BJ (cell line): ENCODE measurements at regions not wholly inside any gene's neighbourhood (a gene's known extent, or its start where the extent isn't known, plus 50 kb on each side); places are given as distances from the start of the nearest gene placed in this dataset.

ENCODE experiments used
- CTCF ChIA-PET: fragments of 350-600 bp; formaldehyde crosslinking; extraction: SDS; loops from one replicate; lab custom pipeline; 2021; ENCODE audit warnings: antibody characterized with exemption, inconsistent platforms; lab: Yijun Ruan, JAX
- POLR2A ChIA-PET: fragments of 300-600 bp; sonication (Branson Sonifier 250); formaldehyde crosslinking; extraction: SDS; loops from one replicate; lab custom pipeline; 2021; ENCODE audit warnings: antibody characterized with exemption; lab: Charles Lee
- DNase-seq: peaks from one replicate; pipeline ENCODE4 v3.0.0-alpha.2; 2011; ENCODE audit warnings: low read depth
- H3K27me3 ChIP-seq: 2 replicates; pipeline ENCODE4 v1.6.0; 2011; ENCODE audit warnings: low read length; ENCODE audit not compliant: control insufficient read depth, insufficient read depth
- H3K36me3 ChIP-seq: 2 replicates; pipeline ENCODE4 v1.5.1; 2011; ENCODE audit warnings: low read length; ENCODE audit not compliant: control insufficient read depth, insufficient read depth
- H3K4me3 ChIP-seq: 2 replicates; pipeline ENCODE4 v1.5.1; 2011; ENCODE audit warnings: low read depth, mild to moderate bottlenecking, control low read depth, low read length
- TF ChIP-seq, protein P1 (sequence below): IDR thresholded peaks from 2 replicates; pipeline ENCODE4 v1.5.1; 2011; ENCODE audit warnings: low read depth, mild to moderate bottlenecking, control low read depth, inconsistent platforms, low read length, moderate library complexity; ENCODE audit not compliant: insufficient read depth

DNA sequence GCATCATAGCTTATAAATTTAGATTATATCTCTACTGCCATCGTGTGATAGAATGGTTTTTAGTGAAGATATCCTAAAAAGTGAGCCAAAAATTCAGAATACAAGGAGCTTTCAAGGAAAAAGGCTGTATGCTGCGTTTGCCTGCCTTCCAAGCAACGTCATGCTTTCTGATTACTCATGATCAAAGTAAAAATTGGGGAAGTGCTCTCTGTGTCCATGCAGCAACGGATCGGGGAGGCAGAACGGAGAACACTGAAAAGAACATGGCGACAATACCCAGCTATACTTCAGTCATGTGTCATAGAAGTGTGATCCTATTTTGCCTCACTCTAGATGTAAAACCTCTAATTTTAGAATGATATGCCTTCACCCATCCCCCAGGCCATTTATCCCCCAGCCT is 185.7 kb downstream of the SUCLG1 start:
- H3K36me3 ChIP-seq: no peaks in the 10 kb centered on the region
- H3K4me3 ChIP-seq: no peak overlapping the region
- no peaks in the 10 kb centered on the region for H3K27me3 ChIP-seq
- no peak for DNase-seq
- POLR2A ChIA-PET: no interaction called here
- CTCF ChIA-PET: no interaction called here
- TF ChIP-seq, protein P1, sequence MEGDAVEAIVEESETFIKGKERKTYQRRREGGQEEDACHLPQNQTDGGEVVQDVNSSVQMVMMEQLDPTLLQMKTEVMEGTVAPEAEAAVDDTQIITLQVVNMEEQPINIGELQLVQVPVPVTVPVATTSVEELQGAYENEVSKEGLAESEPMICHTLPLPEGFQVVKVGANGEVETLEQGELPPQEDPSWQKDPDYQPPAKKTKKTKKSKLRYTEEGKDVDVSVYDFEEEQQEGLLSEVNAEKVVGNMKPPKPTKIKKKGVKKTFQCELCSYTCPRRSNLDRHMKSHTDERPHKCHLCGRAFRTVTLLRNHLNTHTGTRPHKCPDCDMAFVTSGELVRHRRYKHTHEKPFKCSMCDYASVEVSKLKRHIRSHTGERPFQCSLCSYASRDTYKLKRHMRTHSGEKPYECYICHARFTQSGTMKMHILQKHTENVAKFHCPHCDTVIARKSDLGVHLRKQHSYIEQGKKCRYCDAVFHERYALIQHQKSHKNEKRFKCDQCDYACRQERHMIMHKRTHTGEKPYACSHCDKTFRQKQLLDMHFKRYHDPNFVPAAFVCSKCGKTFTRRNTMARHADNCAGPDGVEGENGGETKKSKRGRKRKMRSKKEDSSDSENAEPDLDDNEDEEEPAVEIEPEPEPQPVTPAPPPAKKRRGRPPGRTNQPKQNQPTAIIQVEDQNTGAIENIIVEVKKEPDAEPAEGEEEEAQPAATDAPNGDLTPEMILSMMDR: no peak

GRCh38 chr2:84271977-84272376 is 187.1 kb downstream of the SUCLG1 start:
- ChIA-PET POLR2A (no interaction called here), CTCF (no interaction called here)
- DNase-seq: no peak
- no peaks in the 10 kb centered on the region for H3K36me3 ChIP-seq
- no peak overlapping the region for H3K4me3 ChIP-seq
- TF ChIP-seq, protein P1: no peak
- no peaks in the 10 kb centered on the region for H3K27me3 ChIP-seq

DNA sequence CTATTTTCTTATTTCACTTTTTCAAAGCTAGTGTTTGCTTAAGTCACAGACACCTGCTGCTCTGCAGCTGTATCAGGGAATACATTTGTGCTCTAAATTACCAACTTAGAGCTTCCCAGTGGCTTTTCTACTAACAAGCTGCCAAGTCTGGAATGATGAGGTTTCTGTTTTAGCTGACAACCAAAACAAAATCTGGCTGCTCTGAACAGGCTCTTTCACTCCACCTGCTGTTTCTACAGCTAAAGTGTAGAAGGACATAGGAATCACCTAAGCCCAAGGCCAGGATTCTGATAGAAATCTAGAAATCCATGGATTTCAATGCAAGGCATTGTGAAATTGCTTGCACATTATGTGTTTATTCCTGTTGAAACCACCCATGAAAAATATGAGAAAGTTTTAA is 201.2 kb downstream of the SUCLG1 start:
- POLR2A ChIA-PET: no interaction called here
- Histone ChIP-seq H3K27me3 (no peaks in the 10 kb centered on the region), H3K4me3 (no peak overlapping the region), H3K36me3 (no peaks in the 10 kb centered on the region)
- CTCF ChIA-PET: no interaction called here
- no peak for DNase-seq
- TF ChIP-seq, protein P1: no peak

DNA sequence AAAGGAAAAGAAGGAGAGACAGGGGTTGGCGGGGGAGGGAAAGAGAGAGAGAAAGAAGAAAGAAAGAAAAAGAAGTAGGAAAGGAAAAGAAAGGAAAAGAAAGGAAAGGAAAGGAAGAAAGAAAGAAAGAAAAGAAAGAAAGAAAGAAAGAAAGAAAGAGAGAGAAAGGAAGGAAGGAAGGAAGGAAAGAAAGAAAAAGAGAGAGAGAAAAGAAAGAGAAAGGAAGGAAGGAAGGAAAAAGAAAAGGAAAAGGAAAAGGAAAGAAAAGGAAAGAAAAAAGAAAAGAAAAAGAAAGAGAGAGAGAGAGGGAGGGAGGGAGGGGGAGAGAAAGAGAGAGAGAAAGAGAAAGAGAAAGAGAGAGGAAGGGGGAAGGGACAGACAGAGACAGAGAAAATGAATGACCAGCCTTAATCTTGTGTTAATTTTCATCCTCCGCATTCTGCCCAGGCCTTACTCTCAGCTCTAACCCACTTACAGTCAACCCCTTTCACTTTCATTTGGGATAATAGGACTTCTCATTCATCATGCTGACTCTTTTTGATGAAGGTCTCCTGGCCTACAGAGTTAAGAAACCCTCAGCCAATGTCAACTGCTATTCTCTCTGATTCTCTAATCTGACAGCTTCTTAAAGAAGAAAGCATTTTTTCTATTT is 207.3 kb downstream of the SUCLG1 start:
- TF ChIP-seq, protein P1: no peak
- CTCF ChIA-PET: no interaction called here
- Histone ChIP-seq H3K27me3 (no peaks in the 10 kb centered on the region), H3K36me3 (no peaks in the 10 kb centered on the region), H3K4me3 (no peak overlapping the region)
- no peak for DNase-seq
- POLR2A ChIA-PET: no interaction called here

DNA sequence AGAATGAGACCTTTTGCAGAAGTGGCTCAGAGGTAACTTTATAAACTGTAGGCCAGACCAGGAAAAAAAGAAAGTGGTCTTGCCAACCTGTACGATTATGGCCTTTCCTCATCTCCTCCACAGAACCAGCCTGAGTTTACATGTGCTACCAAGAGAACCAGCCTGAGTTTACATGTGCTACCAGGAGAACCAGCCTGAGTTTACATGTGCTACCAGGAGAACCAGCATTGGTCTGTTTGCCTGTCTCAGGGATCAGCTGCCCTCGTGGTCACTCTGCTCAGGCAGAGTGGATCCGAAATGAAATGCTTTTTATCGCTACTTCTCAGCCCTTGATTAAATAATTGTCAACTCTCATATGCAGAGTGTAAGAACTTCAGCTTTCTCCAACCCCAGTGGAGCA is 209.9 kb downstream of the SUCLG1 start:
- TF ChIP-seq, protein P1: no peak
- DNase-seq: no peak
- H3K4me3 ChIP-seq: no peak overlapping the region
- no peaks in the 10 kb centered on the region for H3K36me3 ChIP-seq
- no peaks in the 10 kb centered on the region for H3K27me3 ChIP-seq
- ChIA-PET CTCF (no interaction called here), POLR2A (no interaction called here)
